ENCODE measurements at regions not wholly inside any gene's neighbourhood (a gene's known extent, or its start where the extent isn't known, plus 50 kb on each side); places are given as distances from the start of the nearest gene placed in this dataset.
"Not testable (repeated sequence)": the region's sequence is repeated elsewhere in the genome, so short reads cannot be mapped to it uniquely, and the experiment has no call there.

DNA sequence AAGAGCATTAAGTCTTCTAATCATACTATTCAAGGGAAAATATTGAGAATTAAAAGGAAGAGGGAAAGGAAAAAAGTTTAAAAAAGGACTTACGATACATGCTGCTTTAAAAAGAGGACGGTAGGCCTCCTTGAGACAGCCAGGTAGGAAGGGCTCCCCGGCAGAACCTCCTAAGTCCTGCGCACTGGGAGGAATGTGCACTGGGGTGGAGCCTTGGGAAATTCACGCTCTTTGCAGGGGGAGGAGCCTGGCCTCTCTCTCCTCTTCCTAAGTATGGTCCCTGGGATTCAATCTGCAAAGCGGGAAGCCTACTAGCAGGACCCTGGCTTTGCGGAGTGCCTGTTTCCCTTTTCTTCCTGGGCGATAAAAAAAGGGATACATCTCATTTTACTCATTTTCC lies 553.0 kb downstream of the RPS29 start:
- no peaks in the 10 kb centered on the region for H3K36me3 ChIP-seq (ENCODE audit: insufficient read depth, insufficient read length, low read length)
- DNase-seq (ENCODE audit: low read depth, low spot score): no peak
- no peaks in the 10 kb centered on the region for H3K9me3 ChIP-seq (ENCODE audit: insufficient read depth, low read length)
- TF ChIP-seq SUZ12 (IDR thresholded peaks at IDR 0.05; ENCODE audit: extremely low read depth, insufficient read depth, insufficient read length): no peak
- TF ChIP-seq YY1 (IDR thresholded peaks at IDR 0.05; ENCODE audit: insufficient read depth, insufficient read length): no peak
- no peaks in the 10 kb centered on the region for H3K4me1 ChIP-seq (ENCODE audit: insufficient read depth, insufficient read length)
- no peaks in the 10 kb centered on the region for H3K27me3 ChIP-seq (ENCODE audit: insufficient read depth, insufficient read length)
- no peak overlapping the region for H3K9ac ChIP-seq (ENCODE audit: insufficient read length, low read depth)
- H3K4me3 ChIP-seq (ENCODE audit: insufficient read length, low read depth): no peak overlapping the region

DNA sequence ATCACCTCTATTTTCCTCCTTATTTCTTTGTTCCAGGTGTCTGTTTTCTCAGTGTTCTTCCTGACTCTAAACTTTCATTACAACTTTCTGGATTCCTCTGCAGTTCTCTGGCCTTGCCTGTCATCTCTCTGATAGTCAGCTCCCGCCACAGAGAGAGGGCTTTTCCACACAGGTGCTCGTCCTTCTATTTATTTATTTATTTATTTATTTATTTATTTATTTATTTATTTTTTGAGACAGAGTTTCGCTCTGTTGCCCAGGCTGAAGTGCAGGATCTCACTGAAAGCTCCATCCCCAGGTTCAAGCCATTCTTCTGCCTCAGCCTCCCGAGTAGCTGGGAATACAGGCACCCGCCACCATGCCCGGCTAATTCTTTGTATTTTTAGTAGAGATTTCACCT lies 554.5 kb downstream of the RPS29 start:
- not testable (repeated sequence) for H3K9me3 ChIP-seq (ENCODE audit: insufficient read depth, low read length); H3K4me1 ChIP-seq (ENCODE audit: insufficient read depth, insufficient read length); H3K36me3 ChIP-seq (ENCODE audit: insufficient read depth, insufficient read length, low read length); H3K9ac ChIP-seq (ENCODE audit: insufficient read length, low read depth); H3K4me3 ChIP-seq (ENCODE audit: insufficient read length, low read depth); DNase-seq (ENCODE audit: low read depth, low spot score); H3K27me3 ChIP-seq (ENCODE audit: insufficient read depth, insufficient read length)

DNA sequence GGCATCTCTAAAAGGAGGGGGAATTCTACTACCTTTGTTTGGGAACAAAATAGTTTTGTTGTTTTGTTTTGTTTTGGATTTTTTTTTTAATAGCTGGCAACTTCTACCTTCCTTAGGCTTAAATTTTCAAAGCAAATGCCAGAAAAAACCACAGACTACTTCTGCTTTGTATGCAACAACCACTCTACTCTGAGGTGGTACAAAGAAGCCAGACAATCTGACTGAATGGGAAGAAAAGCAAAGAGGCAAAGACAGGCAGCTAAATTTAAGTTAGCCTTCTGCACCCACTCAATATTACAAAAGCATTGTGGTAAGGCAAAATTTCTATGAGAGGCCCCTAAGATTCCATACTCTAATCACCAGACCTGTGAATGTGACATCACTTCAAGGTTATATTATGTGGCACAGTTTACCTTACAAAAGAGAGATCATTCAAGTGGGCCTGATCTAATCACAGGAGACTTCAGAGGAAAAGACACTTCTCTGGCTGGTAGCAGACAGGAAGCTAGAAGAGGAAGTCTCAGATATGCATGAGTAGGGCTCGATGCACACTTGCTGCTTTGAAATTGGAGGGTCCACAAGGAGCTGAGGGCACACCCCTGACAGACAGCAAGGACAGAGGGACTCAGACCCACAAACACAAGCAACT lies 566.6 kb downstream of the RPS29 start:
- Histone ChIP-seq H3K4me3 (ENCODE audit: insufficient read length, low read depth) (no peak overlapping the region), H3K36me3 (ENCODE audit: insufficient read depth, insufficient read length, low read length) (no peaks in the 10 kb centered on the region), H3K4me1 (ENCODE audit: insufficient read depth, insufficient read length) (no peaks in the 10 kb centered on the region), H3K9ac (ENCODE audit: insufficient read length, low read depth) (no peak overlapping the region), H3K27me3 (ENCODE audit: insufficient read depth, insufficient read length) (no peaks in the 10 kb centered on the region), H3K9me3 (ENCODE audit: insufficient read depth, low read length) (no peaks in the 10 kb centered on the region)
- DNase-seq (ENCODE audit: low read depth, low spot score): no peak
- TF ChIP-seq YY1 (IDR thresholded peaks at IDR 0.05; ENCODE audit: insufficient read depth, insufficient read length): no peak
- TF ChIP-seq ZNF274 (IDR thresholded peaks at IDR 0.05; ENCODE audit: low read depth, low read length): no peak
- TF ChIP-seq SUZ12 (IDR thresholded peaks at IDR 0.05; ENCODE audit: extremely low read depth, insufficient read depth, insufficient read length): no peak

DNA sequence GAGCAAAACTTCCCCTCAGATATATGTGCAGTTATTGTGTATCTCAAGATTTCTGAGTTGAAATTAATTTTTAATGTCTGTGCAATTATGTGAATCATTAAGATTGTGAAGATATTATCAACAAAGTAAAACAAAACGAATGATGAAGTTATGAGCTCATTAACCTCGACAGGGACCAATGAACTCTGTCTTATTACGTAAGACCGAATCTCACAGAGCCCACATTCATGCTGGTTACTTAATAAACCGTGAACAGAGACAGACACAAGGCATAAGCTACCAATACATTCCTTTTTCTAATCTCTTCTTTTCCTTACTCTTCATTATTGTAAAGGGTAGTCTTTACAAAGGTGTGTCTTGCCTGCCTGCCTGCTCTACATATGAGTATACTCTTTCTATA lies 568.7 kb downstream of the RPS29 start:
- no peak for DNase-seq (ENCODE audit: low read depth, low spot score)
- Histone ChIP-seq H3K9ac (ENCODE audit: insufficient read length, low read depth) (no peak overlapping the region), H3K9me3 (ENCODE audit: insufficient read depth, low read length) (no peaks in the 10 kb centered on the region), H3K4me1 (ENCODE audit: insufficient read depth, insufficient read length) (no peaks in the 10 kb centered on the region), H3K36me3 (ENCODE audit: insufficient read depth, insufficient read length, low read length) (no peaks in the 10 kb centered on the region), H3K4me3 (ENCODE audit: insufficient read length, low read depth) (no peak overlapping the region), H3K27me3 (ENCODE audit: insufficient read depth, insufficient read length) (no peaks in the 10 kb centered on the region)
- TF ChIP-seq SUZ12 (IDR thresholded peaks at IDR 0.05; ENCODE audit: extremely low read depth, insufficient read depth, insufficient read length) (no peak), ZNF274 (IDR thresholded peaks at IDR 0.05; ENCODE audit: low read depth, low read length) (no peak), YY1 (IDR thresholded peaks at IDR 0.05; ENCODE audit: insufficient read depth, insufficient read length) (no peak)

DNA sequence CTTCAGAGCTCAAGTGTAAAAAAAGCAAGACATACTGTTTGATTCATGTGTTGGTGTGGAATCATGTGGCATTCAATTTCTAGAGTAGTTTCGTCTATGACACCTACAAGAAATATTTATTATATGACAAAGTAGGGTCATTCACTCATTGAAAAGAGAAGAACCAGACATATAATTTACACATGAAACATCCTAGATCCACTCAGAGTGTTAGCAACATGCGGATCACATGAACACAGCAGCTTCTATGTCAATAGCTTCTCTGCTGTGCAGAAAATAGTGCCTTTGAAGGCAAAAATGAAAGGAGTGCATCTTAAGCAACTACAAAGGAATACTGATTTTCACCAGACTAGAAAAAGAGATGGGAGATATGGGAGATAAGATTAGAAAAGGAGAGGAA lies 569.8 kb downstream of the RPS29 start:
- H3K4me1 ChIP-seq (ENCODE audit: insufficient read depth, insufficient read length): no peaks in the 10 kb centered on the region
- H3K27me3 ChIP-seq (ENCODE audit: insufficient read depth, insufficient read length): no peaks in the 10 kb centered on the region
- no peaks in the 10 kb centered on the region for H3K36me3 ChIP-seq (ENCODE audit: insufficient read depth, insufficient read length, low read length)
- H3K9ac ChIP-seq (ENCODE audit: insufficient read length, low read depth): no peak overlapping the region
- H3K9me3 ChIP-seq (ENCODE audit: insufficient read depth, low read length): no peaks in the 10 kb centered on the region
- H3K4me3 ChIP-seq (ENCODE audit: insufficient read length, low read depth): no peak overlapping the region
- DNase-seq (ENCODE audit: low read depth, low spot score): no peak
- no peak for TF ChIP-seq SUZ12 (IDR thresholded peaks at IDR 0.05; ENCODE audit: extremely low read depth, insufficient read depth, insufficient read length)
- no peak for TF ChIP-seq ZNF274 (IDR thresholded peaks at IDR 0.05; ENCODE audit: low read depth, low read length)

GRCh38 chr14:49014476-49014875 lies 571.7 kb downstream of the RPS29 start:
- DNase-seq (ENCODE audit: low read depth, low spot score): no peak
- Histone ChIP-seq H3K4me1 (ENCODE audit: insufficient read depth, insufficient read length) (no peaks in the 10 kb centered on the region), H3K9ac (ENCODE audit: insufficient read length, low read depth) (no peak overlapping the region), H3K36me3 (ENCODE audit: insufficient read depth, insufficient read length, low read length) (no peaks in the 10 kb centered on the region), H3K27me3 (ENCODE audit: insufficient read depth, insufficient read length) (no peaks in the 10 kb centered on the region), H3K4me3 (ENCODE audit: insufficient read length, low read depth) (no peak overlapping the region), H3K9me3 (ENCODE audit: insufficient read depth, low read length) (no peaks in the 10 kb centered on the region)
- TF ChIP-seq ZNF274 (IDR thresholded peaks at IDR 0.05; ENCODE audit: low read depth, low read length): no peak

GRCh38 chr14:49008363-49008762 lies 577.8 kb downstream of the RPS29 start:
- no peaks in the 10 kb centered on the region for H3K27me3 ChIP-seq (ENCODE audit: insufficient read depth, insufficient read length)
- no peaks in the 10 kb centered on the region for H3K4me1 ChIP-seq (ENCODE audit: insufficient read depth, insufficient read length)
- no peak for DNase-seq (ENCODE audit: low read depth, low spot score)
- no peak overlapping the region for H3K4me3 ChIP-seq (ENCODE audit: insufficient read length, low read depth)
- no peaks in the 10 kb centered on the region for H3K9me3 ChIP-seq (ENCODE audit: insufficient read depth, low read length)
- no peak overlapping the region for H3K9ac ChIP-seq (ENCODE audit: insufficient read length, low read depth)
- TF ChIP-seq YY1 (IDR thresholded peaks at IDR 0.05; ENCODE audit: insufficient read depth, insufficient read length) (no peak), ZNF274 (IDR thresholded peaks at IDR 0.05; ENCODE audit: low read depth, low read length) (no peak), SUZ12 (IDR thresholded peaks at IDR 0.05; ENCODE audit: extremely low read depth, insufficient read depth, insufficient read length) (no peak)
- no peaks in the 10 kb centered on the region for H3K36me3 ChIP-seq (ENCODE audit: insufficient read depth, insufficient read length, low read length)

- no peaks in the 10 kb centered on the region for H3K9me3 ChIP-seq (ENCODE audit: insufficient read depth, low read length)
- H3K4me1 ChIP-seq (ENCODE audit: insufficient read depth, insufficient read length): no peaks in the 10 kb centered on the region
- DNase-seq (ENCODE audit: low read depth, low spot score): no peak
- TF ChIP-seq ZNF274 (IDR thresholded peaks at IDR 0.05; ENCODE audit: low read depth, low read length) (no peak), YY1 (IDR thresholded peaks at IDR 0.05; ENCODE audit: insufficient read depth, insufficient read length) (no peak), SUZ12 (IDR thresholded peaks at IDR 0.05; ENCODE audit: extremely low read depth, insufficient read depth, insufficient read length) (no peak)
- H3K36me3 ChIP-seq (ENCODE audit: insufficient read depth, insufficient read length, low read length): no peaks in the 10 kb centered on the region
- no peak overlapping the region for H3K9ac ChIP-seq (ENCODE audit: insufficient read length, low read depth)
- no peaks in the 10 kb centered on the region for H3K27me3 ChIP-seq (ENCODE audit: insufficient read depth, insufficient read length)
- no peak overlapping the region for H3K4me3 ChIP-seq (ENCODE audit: insufficient read length, low read depth)
Observed at GRCh38 chr14:48991141-48991540, 595.0 kb downstream of the RPS29 start.
